Hepatocyte (in vitro differentiated cells): ENCODE measurements at regions not wholly inside any gene's neighbourhood (a gene's known extent, or its start where the extent isn't known, plus 50 kb on each side); places are given as distances from the start of the nearest gene placed in this dataset.

Experiments
- DNase-seq: peaks from one replicate; pipeline ENCODE4 v3.0.0-alpha.2; 2016; ENCODE audit warnings: low spot score
- H2AFZ ChIP-seq: fragments of 200-600 bp; sonication (generic); 2 replicates; pipeline ENCODE4 v1.6.0; 2016; ENCODE audit warnings: antibody characterized with exemption, mild to moderate bottlenecking
- H3K27ac ChIP-seq: fragments of 200-600 bp; sonication (generic); 2 replicates; pipeline ENCODE4 v1.5.1; 2016; ENCODE audit warnings: mild to moderate bottlenecking
- H3K27me3 ChIP-seq: fragments of 200-600 bp; sonication (generic); 2 replicates; pipeline ENCODE4 v1.6.1; 2016
- H3K36me3 ChIP-seq: fragments of 200-600 bp; sonication (generic); replicated peaks from 2 replicates; pipeline ENCODE4 v1.5.1; 2016; ENCODE audit warnings: low read depth; ENCODE audit not compliant: insufficient read depth
- H3K4me1 ChIP-seq: fragments of 200-600 bp; sonication (generic); 2 replicates; pipeline ENCODE4 v1.5.1; 2016; ENCODE audit warnings: mild to moderate bottlenecking, moderate library complexity; ENCODE audit not compliant: insufficient read depth
- H3K4me2 ChIP-seq: fragments of 200-600 bp; sonication (generic); 2 replicates; pipeline ENCODE4 v1.6.0; 2016
- H3K4me3 ChIP-seq: fragments of 200-600 bp; sonication (generic); 2 replicates; pipeline ENCODE4 v1.5.1; 2016; ENCODE audit warnings: mild to moderate bottlenecking
- H3K79me2 ChIP-seq: fragments of 200-600 bp; sonication (generic); 2 replicates; pipeline ENCODE4 v1.6.0; 2017; ENCODE audit warnings: mild to moderate bottlenecking
- H3K9me2 ChIP-seq: fragments of 200-600 bp; sonication (generic); replicated peaks from 2 replicates; pipeline ENCODE4 v1.6.0; 2017; ENCODE audit warnings: mild to moderate bottlenecking; ENCODE audit not compliant: insufficient read depth
- H3K9me3 ChIP-seq: fragments of 200-600 bp; sonication (generic); 2 replicates; pipeline ENCODE4 v1.5.1; 2016; ENCODE audit warnings: low read depth, mild to moderate bottlenecking
- H4K20me1 ChIP-seq: fragments of 200-600 bp; sonication (generic); 2 replicates; pipeline ENCODE4 v1.6.0; 2016; ENCODE audit warnings: mild to moderate bottlenecking; ENCODE audit not compliant: insufficient read depth, poor library complexity, severe bottlenecking
- CTCF ChIP-seq: fragments of 200-600 bp; sonication (generic); IDR thresholded peaks from 2 replicates; pipeline ENCODE4 v1.5.1; 2016; ENCODE audit warnings: antibody characterized with exemption, mild to moderate bottlenecking; ENCODE audit not compliant: poor library complexity
- EZH2 ChIP-seq: fragments of 200-600 bp; sonication (generic); IDR thresholded peaks from 2 replicates; pipeline ENCODE4 v1.6.1; 2016; ENCODE audit warnings: antibody characterized with exemption, mild to moderate bottlenecking, borderline replicate concordance
- EZH2phosphoT487 ChIP-seq: fragments of 200-600 bp; sonication (generic); IDR thresholded peaks from one replicate; pipeline ENCODE4 v1.6.1; 2018; ENCODE audit warnings: antibody characterized with exemption, mild to moderate bottlenecking, low read depth, moderate library complexity; ENCODE audit not compliant: unreplicated experiment, severe bottlenecking
- WGBS: methylation state at CpG from one replicate; pipeline ENCODE4 v1.1.6; 2016; ENCODE audit warnings: low lambda C conversion rate; ENCODE audit errors: missing lambda C conversion rate; 5-methylcytosine and 5-hydroxymethylcytosine counted together

GRCh38 chr2:77608510-77608909 is 86.3 kb upstream of the LRRTM4 start:
- H3K4me3 ChIP-seq, result no peak overlapping the region
- H3K4me1 ChIP-seq, result no peaks in the 10 kb centered on the region
- no peaks in the 10 kb centered on the region for H3K79me2 ChIP-seq
- H3K36me3 ChIP-seq, result no peaks in the 10 kb centered on the region
- no peak overlapping the region for H3K27ac ChIP-seq
- H4K20me1 ChIP-seq, result no peaks in the 10 kb centered on the region
- H3K9me2 ChIP-seq, result no peaks in the 10 kb centered on the region
- DNase-seq, result no peak
- H3K27me3 ChIP-seq, result no peaks in the 10 kb centered on the region
- no peak overlapping the region for H3K4me2 ChIP-seq
- H2AFZ ChIP-seq, result no peak overlapping the region
- TF ChIP-seq CTCF (no peak), EZH2phosphoT487 (no peak), EZH2 (no peak)
- H3K9me3 ChIP-seq, result no peaks in the 10 kb centered on the region

- H3K27ac ChIP-seq, result no peak overlapping the region
Observed at GRCh38 chr2:77629539-77629938, 107.4 kb upstream of the LRRTM4 start.

GRCh38 chr2:77631007-77631406 is 108.8 kb upstream of the LRRTM4 start:
- Histone ChIP-seq H3K27ac (no peak overlapping the region), H3K4me2 (no peak overlapping the region), H3K79me2 (no peaks in the 10 kb centered on the region), H3K9me2 (no peaks in the 10 kb centered on the region), H3K4me1 (no peaks in the 10 kb centered on the region), H3K4me3 (no peak overlapping the region), H4K20me1 (no peaks in the 10 kb centered on the region), H3K27me3 (no peaks in the 10 kb centered on the region), H3K36me3 (no peaks in the 10 kb centered on the region), H2AFZ (no peak overlapping the region), H3K9me3 (no peaks in the 10 kb centered on the region)
- no peak for DNase-seq
- no peak for TF ChIP-seq CTCF
- no peak for TF ChIP-seq EZH2phosphoT487
- TF ChIP-seq EZH2, result no peak

More at GRCh38 chr2:77629539-77629938, 107.4 kb upstream of the LRRTM4 start:
- no peak for DNase-seq
- Histone ChIP-seq H3K27me3 (no peaks in the 10 kb centered on the region), H3K9me2 (no peaks in the 10 kb centered on the region), H2AFZ (no peak overlapping the region), H3K9me3 (no peaks in the 10 kb centered on the region), H3K36me3 (no peaks in the 10 kb centered on the region), H3K4me3 (no peak overlapping the region), H3K4me2 (no peak overlapping the region), H4K20me1 (no peaks in the 10 kb centered on the region), H3K4me1 (no peaks in the 10 kb centered on the region), H3K79me2 (no peaks in the 10 kb centered on the region)
- WGBS, result 50% methylated on average over 3 of the region's 3 CpGs
- no peak for TF ChIP-seq EZH2phosphoT487

GRCh38 chr2:77633601-77634000 is 111.4 kb upstream of the LRRTM4 start:
- no peaks in the 10 kb centered on the region for H4K20me1 ChIP-seq
- H3K27ac ChIP-seq, result no peak overlapping the region
- WGBS, result 98% methylated on average over 2 of the region's 2 CpGs
- no peaks in the 10 kb centered on the region for H3K36me3 ChIP-seq
- no peaks in the 10 kb centered on the region for H3K27me3 ChIP-seq
- TF ChIP-seq EZH2phosphoT487 (no peak), CTCF (no peak), EZH2 (no peak)
- no peak overlapping the region for H3K4me2 ChIP-seq
- no peaks in the 10 kb centered on the region for H3K79me2 ChIP-seq
- no peaks in the 10 kb centered on the region for H3K9me3 ChIP-seq
- DNase-seq, result no peak
- no peak overlapping the region for H2AFZ ChIP-seq
- no peaks in the 10 kb centered on the region for H3K9me2 ChIP-seq
- H3K4me1 ChIP-seq, result no peaks in the 10 kb centered on the region
- no peak overlapping the region for H3K4me3 ChIP-seq
